Hippocampal formation (tissue), 2 donors: ENCODE measurements at regions not wholly inside any gene's neighbourhood (a gene's known extent, or its start where the extent isn't known, plus 50 kb on each side); places are given as distances from the start of the nearest gene placed in this dataset.
"Not testable (repeated sequence)": the region's sequence is repeated elsewhere in the genome, so short reads cannot be mapped to it uniquely, and the experiment has no call there.

Source experiments
- DNase-seq, 2 donors: peaks; one replicate each; lab custom pipeline; 2025; lab: John Stamatoyannopoulos, UW

DNA sequence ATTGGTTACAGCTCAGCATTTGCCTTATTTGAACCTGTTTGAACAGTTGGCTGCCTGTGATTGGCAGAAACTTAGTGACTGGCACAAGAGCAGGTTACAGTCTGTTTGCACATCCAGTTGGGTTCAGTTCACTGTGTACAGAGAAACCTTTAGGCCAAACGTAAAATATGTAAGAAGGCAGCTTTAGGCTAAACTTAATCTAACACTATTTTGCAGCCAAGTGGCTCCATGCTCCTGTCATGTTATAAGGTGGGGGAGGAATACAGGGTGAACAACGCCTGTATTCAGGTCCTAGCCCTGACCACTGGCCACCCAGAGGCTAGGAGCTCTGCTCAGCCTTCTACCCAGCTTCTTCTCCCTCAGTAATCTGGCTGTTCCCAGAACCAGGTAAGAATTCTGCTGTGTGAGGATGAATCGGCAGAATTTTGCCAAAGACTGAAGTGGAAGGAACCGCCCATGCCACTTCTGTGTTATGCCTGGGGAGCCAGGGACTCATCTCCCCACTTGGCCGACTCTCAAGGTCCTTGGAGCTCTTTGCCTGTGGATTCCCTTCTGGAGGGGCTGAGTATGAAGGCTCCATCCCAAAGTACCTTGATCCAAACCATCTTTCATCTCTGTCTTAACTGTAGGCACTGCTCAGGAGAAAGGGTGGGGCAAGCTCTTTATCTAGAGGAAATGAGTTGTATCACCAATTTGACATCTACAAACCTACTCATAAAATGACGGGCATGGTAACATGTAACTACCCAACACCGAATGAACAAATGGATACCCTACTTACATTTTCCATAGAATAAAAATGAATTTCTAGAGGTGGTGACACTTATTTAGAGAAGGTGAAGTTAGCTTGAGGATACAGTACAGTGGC lies 164.4 kb upstream of the NAMPT start:
- no peak for DNase-seq

- DNase-seq = no peak
These were observed 163.7 kb upstream of the NAMPT start for GRCh38 chr7:106448346-106448991.

- DNase-seq = no peak
These were observed 162.6 kb upstream of the NAMPT start for GRCh38 chr7:106447318-106447847.

DNA sequence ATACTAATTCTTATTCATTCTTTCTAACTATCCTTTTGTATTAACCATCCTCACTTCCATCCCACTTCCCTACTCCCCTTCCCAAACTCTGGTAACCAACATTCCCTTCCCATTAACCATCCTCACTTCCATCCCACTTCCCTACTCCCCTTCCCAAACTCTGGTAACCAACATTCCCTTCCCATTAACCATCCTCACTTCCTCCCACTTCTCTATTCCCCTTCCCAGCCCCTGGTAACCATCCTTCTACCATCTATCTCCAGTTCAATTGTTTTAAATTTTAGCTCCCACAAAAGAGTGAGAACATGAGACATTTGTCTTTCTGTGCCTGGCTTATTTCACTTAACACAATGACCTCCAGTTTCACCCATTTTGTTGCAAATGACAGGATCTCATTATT lies 160.6 kb upstream of the NAMPT start:
- DNase-seq = not testable (repeated sequence)

DNA sequence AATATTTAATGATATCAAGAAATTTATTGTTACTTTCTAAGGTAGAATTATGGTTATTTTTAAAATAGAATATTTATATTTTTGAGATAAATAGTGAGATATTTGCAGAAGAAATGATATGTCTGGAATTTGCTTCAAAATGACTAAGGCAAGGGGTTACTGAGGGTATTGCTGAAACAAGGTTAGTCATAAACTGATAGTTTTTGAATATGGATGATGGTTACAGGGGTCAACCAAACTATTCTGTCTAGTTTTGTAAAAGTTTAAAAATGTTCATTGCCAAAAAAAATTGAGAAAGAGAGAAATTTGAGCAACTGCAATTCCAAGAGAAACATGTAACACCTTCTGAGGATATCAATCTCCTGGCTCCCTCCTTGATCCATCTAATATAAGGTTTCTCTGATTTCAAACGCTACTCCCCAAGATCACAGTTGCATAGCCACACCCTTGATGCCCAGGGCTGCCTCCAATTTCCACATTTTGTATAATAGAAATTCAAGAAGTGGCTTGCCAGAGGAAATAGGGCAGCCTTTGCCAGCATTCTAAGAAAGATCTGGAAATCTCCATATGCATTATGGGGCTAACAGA lies 159.4 kb upstream of the NAMPT start:
- DNase-seq = no peak

DNA sequence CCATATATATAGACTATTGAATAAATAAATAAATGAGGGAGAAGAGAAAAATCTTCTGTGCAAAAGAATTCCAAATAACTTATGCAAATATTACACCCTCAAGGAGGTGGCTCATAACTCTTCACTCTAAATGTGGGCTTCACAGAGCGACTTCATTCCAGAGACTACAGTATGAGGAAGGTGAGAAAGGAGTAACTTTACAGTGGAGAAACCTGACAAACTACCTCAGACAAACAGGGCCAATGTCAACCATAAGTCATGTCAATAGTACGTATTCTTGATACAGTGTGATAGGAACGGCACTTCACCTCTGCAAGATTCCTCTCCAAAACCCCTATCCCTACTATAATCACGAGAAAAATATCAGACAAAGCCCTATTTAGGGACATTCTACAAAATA lies 158.4 kb upstream of the NAMPT start:
- no peak for DNase-seq

- no peak for DNase-seq
These were observed 157.7 kb upstream of the NAMPT start for GRCh38 chr7:106442476-106442875.

DNA sequence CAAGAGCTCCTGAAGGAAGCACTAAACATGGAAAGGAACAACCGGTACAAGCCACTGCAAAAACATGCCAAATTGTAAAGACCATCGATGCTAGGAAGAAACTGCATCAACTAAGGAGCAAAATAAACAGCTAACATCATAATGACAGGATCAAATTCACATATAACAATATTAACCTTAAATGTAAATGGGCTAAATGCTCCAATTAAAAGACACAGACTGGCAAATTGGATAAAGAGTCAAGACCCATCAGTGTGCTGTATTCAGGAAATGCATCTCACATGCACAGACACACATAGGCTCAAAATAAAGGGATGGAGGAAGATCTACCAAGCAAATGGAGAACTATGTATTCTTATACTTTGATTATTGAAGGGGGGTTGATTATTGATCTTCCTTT lies 156.6 kb upstream of the NAMPT start:
- DNase-seq = not testable (repeated sequence)

GRCh38 chr7:106436933-106437332 lies 152.2 kb upstream of the NAMPT start:
- DNase-seq = not testable (repeated sequence)

GRCh38 chr7:106433377-106433776 lies 148.6 kb upstream of the NAMPT start:
- no peak for DNase-seq

DNA sequence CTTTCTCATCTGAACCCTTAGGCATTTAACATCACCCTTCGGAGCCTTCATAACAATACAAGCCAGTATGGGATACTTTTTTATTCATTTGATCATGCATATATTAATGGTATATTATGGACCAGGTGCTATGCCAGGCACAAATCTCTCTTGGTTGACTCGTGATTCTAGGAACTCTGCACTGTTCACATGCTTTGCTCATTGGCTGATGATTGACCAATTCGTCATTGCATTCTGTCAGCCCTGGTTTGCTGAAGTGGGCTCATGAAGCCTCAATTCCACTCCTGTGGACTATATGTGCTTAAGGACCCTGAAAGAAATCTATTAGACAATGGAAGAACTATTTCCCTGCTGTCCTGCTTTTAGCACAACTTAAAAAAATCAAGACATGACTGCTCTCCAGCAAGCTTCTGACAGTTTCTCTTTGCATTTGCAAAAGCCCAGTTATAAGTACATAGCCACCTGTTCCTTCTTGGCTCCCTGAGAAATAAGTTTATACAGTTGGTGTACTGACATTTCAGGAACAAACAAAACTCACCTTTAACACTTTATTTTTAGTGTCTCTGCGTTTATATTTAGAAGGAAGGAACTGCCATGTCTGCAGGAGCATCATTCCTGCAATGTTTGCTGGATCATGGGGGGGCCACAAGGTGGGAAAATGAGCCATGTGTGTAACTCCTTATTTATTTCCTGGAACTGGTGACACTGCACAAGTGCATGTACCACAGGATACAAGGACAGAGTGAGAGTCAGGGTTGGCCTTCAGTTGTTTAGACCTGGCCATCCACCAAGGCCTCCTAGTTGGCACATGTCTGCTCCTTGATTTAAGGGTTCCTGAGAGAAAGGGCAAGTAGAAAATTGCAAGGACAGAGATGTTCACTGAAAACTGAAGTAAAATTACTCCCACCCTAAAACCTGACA lies 146.0 kb upstream of the NAMPT start:
- DNase-seq = no peak

GRCh38 chr7:106430103-106430502 lies 145.3 kb upstream of the NAMPT start:
- no peak for DNase-seq

GRCh38 chr7:106426803-106427202 lies 142.0 kb upstream of the NAMPT start:
- DNase-seq = no peak

DNA sequence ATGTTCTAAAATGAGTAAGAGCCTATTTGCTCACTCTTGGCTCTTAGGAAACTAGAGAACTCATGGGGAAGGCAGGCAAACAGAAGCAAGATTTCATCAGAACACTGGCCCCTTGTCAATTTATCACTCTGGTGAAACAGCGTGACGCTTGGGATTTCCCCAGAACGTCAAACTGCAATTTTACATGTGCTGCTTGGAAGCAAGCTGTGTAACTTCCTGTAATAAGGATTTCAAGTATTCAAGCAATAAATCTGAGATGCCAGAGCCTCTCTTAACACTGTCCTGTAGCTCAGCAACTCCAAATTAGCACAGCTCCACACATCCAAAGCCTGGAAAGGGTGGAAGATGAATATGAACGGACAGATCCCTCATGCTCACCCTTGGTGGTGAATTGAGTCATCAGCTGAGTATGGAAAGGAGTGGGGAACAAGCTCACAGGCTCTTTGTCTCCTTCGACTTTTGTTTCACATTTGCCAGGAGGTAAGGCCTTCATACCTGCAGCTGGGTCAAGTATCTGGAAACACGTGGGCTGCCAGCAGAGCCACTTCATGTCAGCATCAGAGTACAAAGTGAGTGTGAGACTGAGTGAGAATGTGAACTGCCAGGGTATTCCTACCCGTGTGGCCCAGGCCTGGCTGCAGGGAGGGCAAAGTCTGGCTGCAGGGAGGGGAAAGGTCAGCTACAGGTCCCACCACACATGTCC lies 140.4 kb upstream of the NAMPT start:
- DNase-seq = peak in 1 of 2 donors; percentile 34

GRCh38 chr7:106424476-106425016 lies 139.8 kb upstream of the NAMPT start:
- no peak for DNase-seq

DNA sequence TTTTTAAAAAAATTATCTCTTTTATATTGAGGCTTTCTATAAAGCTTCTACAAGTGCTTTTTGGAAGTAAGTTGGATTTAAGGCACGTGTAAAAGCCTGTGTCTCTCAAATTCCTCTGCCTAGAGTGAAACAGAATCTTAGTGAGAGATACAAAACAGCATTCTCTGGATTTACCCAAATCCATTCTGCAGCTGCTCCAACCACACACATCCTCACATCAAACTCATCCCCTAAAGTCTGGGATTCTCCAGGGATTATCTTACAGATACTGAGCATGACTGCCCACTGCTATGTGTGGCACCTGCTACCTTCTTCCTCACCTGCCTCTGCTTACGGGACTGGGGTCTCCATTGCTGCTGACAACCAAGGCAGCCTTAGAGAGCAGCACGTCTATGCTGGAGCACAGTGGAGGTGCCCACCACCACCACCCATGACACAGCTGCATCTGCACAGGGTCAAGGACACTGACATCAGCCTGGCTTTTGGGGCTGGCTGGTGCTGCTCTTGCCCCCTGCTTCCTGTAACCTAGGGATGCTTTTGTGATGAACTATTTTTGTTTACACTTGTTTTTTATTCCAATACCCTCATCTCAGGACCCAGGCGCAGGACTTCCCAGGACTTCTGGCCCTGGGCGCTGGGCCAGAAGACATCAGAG lies 139.2 kb upstream of the NAMPT start:
- DNase-seq = no peak

DNA sequence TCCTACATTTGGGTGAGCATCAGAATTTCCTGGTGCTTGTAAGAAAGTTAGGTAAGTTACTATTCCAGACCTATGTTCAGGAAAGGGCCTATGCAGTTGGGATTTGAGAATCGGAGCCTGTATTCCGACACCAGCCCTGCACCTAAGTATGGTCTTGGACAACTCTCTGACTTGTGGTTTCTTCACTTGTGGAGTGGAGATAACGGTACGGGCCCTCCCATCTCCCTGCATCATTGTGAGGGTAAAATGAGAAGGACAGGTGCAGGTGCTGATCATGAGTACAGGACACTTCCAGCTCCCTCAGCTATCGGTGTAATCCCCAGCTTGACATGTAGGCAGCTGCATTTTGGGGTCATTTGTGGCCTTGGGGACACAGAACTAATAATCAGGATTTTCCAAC lies 138.3 kb upstream of the NAMPT start:
- DNase-seq = no peak

- peak; percentile 35 to 37 for DNase-seq
These were observed 136.5 kb upstream of the NAMPT start for GRCh38 chr7:106421181-106421762.

GRCh38 chr7:106420736-106421135 lies 136.0 kb upstream of the NAMPT start:
- no peak for DNase-seq

GRCh38 chr7:106420210-106420609 lies 135.4 kb upstream of the NAMPT start:
- DNase-seq = no peak
